SK-N-SH (cell line): ENCODE measurements at regions not wholly inside any gene's neighbourhood (a gene's known extent, or its start where the extent isn't known, plus 50 kb on each side); places are given as distances from the start of the nearest gene placed in this dataset.

Experiments used
- CTCF ChIA-PET: fragments of 300-600, 350-600 bp; formaldehyde crosslinking; extraction: SDS; loops from one replicate; lab custom pipeline; 2021; lab: Yijun Ruan, JAX
- POLR2A ChIA-PET: fragments of 350-600 bp; sonication (Branson Sonifier 250); formaldehyde crosslinking; extraction: SDS; loops from one replicate; lab custom pipeline; 2020; ENCODE audit warnings: antibody characterized with exemption, inconsistent platforms; lab: Yijun Ruan, JAX
- DNase-seq: peaks from one replicate; pipeline ENCODE4 v3.0.0; 2012
- H2AFZ ChIP-seq: fragments of 200-600 bp; sonication (generic); 2 replicates; pipeline ENCODE4 v1.8.1; 2016; ENCODE audit warnings: antibody characterized with exemption, mild to moderate bottlenecking, low read depth
- H3F3A ChIP-seq: fragments of 200-600 bp; sonication (generic); replicated peaks from 2 replicates; pipeline ENCODE3; 2016; ENCODE audit warnings: antibody characterized with exemption, mild to moderate bottlenecking; ENCODE audit not compliant: insufficient read depth
- H3K27ac ChIP-seq, 2 experiments: fragments of 200-500 bp in 1 of 2; fragments of 200-600 bp in 1 of 2; sonication (Bioruptor generic) in 1 of 2; sonication (generic), shearing (Covaris generic) in 1 of 2; 2 replicates each; pipeline versions ENCODE4 v1.5.1 to v1.6.1; 2014 to 2016; ENCODE audit warnings: low read depth in 2 of 2, inconsistent platforms in 1 of 2, low read length in 1 of 2, mild to moderate bottlenecking in 1 of 2, mixed read lengths in 1 of 2
- H3K27me3 ChIP-seq: fragments of 200-600 bp; sonication (generic), shearing (Covaris generic); 2 replicates; pipeline ENCODE4 v1.6.1; 2016; ENCODE audit warnings: mixed run types; ENCODE audit not compliant: insufficient read depth
- H3K36me3 ChIP-seq, 2 experiments: fragments of 200-500 bp in 1 of 2; fragments of 200-600 bp in 1 of 2; sonication (Bioruptor generic) in 1 of 2; sonication (generic) in 1 of 2; replicated peaks in 1 of 2; 2 replicates each; pipeline versions ENCODE3 to v1.5.1; 2014 to 2016; ENCODE audit warnings: low read length in 1 of 2, mild to moderate bottlenecking in 1 of 2; ENCODE audit not compliant: insufficient read depth in 2 of 2, control insufficient read depth in 1 of 2
- H3K4me1 ChIP-seq, 2 experiments: fragments of 200-500 bp in 1 of 2; fragments of 200-600 bp in 1 of 2; sonication (Bioruptor generic) in 1 of 2; sonication (generic), shearing (Covaris generic) in 1 of 2; 2 replicates each; pipeline versions ENCODE4 v1.5.1 to v1.6.1; 2014 to 2016; ENCODE audit warnings: low read depth in 1 of 2, low read length in 1 of 2, mixed run types in 1 of 2; ENCODE audit not compliant: insufficient read depth in 2 of 2, control insufficient read depth in 1 of 2
- H3K4me2 ChIP-seq: fragments of 200-600 bp; sonication (generic), shearing (Covaris generic); 2 replicates; pipeline ENCODE4 v1.6.1; 2017; ENCODE audit warnings: mixed run types
- H3K4me3 ChIP-seq, 2 experiments: fragments of 200-500 bp in 1 of 2; fragments of 200-600 bp in 1 of 2; sonication (Bioruptor generic) in 1 of 2; sonication (generic), shearing (Covaris generic) in 1 of 2; 2 replicates each; pipeline versions ENCODE4 v1.5.1 to v1.8.1; 2014 to 2016; ENCODE audit warnings: low read depth in 2 of 2, inconsistent platforms in 1 of 2, low read length in 1 of 2, mild to moderate bottlenecking in 1 of 2, mixed read lengths in 1 of 2, moderate library complexity in 1 of 2
- H3K79me2 ChIP-seq: fragments of 200-600 bp; sonication (generic); 2 replicates; pipeline ENCODE4 v1.8.1; 2017; ENCODE audit warnings: mild to moderate bottlenecking; ENCODE audit not compliant: insufficient read depth
- H3K9ac ChIP-seq: fragments of 200-600 bp; sonication (generic); 2 replicates; pipeline ENCODE4 v1.6.1; 2017; ENCODE audit warnings: mixed run types
- H3K9me2 ChIP-seq: fragments of 200-600 bp; sonication (generic); 2 replicates; pipeline ENCODE4 v1.6.1; 2017; ENCODE audit warnings: mixed run types
- H3K9me3 ChIP-seq: fragments of 200-600 bp; sonication (generic); 2 replicates; pipeline ENCODE4 v1.6.1; 2017; ENCODE audit warnings: mixed run types, mild to moderate bottlenecking, moderate library complexity
- H4K20me1 ChIP-seq: fragments of 200-600 bp; sonication (generic); 2 replicates; pipeline ENCODE4 v1.6.1; 2017; ENCODE audit warnings: mild to moderate bottlenecking, mixed run types; ENCODE audit not compliant: insufficient read depth
- CHD2 ChIP-seq: fragments of 150-350 bp; IDR thresholded peaks from 2 replicates; pipeline ENCODE4 v1.6.1; 2018; ENCODE audit warnings: low read length; ENCODE audit not compliant: partially characterized antibody
- CTCF ChIP-seq: fragments of 200-600 bp; sonication (generic); IDR thresholded peaks from 2 replicates; pipeline ENCODE4 v1.6.1; 2017; ENCODE audit warnings: antibody characterized with exemption, mild to moderate bottlenecking, moderate library complexity
- ELF1 ChIP-seq: IDR thresholded peaks from 2 replicates; pipeline ENCODE4 v1.4.0; 2012
- EP300 ChIP-seq, 2 experiments: IDR thresholded peaks; 2 replicates each; pipeline versions ENCODE4 v1.4.0 to v1.6.1; 2012; ENCODE audit warnings: borderline replicate concordance in 1 of 2, low read depth in 1 of 2, low read length in 1 of 2
- EZH2phosphoT487 ChIP-seq: fragments of 200-600 bp; sonication (generic); IDR thresholded peaks from 2 replicates; pipeline ENCODE4 v1.6.1; 2017; ENCODE audit warnings: low read depth, mixed run types, mild to moderate bottlenecking, antibody characterized with exemption, moderate library complexity, borderline replicate concordance
- FOSL2 ChIP-seq: IDR thresholded peaks from 2 replicates; pipeline ENCODE4 v1.4.0; 2012; ENCODE audit warnings: low read depth, mild to moderate bottlenecking, moderate library complexity, borderline replicate concordance
- FOXJ3 ChIP-seq: sonication (generic); formaldehyde crosslinking; IDR thresholded peaks from 2 replicates; pipeline ENCODE4 v1.5.1; 2020; ENCODE audit warnings: mild to moderate bottlenecking, missing genetic modification reagents
- FOXM1 ChIP-seq: IDR thresholded peaks from 2 replicates; pipeline ENCODE4 v1.4.0; 2012; ENCODE audit warnings: low read depth, mild to moderate bottlenecking
- GABPA ChIP-seq: IDR thresholded peaks from 2 replicates; pipeline ENCODE4 v1.4.0; 2012; ENCODE audit warnings: low read depth, mild to moderate bottlenecking
- MEF2A ChIP-seq: IDR thresholded peaks from 2 replicates; pipeline ENCODE4 v1.4.0; 2012; ENCODE audit warnings: low read depth, borderline replicate concordance
- MXI1 ChIP-seq: IDR thresholded peaks from 2 replicates; pipeline ENCODE4 v1.6.1; 2012; ENCODE audit warnings: mild to moderate bottlenecking, low read depth, low read length, improper control_type of control experiment
- NFIC ChIP-seq: IDR thresholded peaks from 2 replicates; pipeline ENCODE4 v1.4.0; 2012; ENCODE audit warnings: borderline replicate concordance
- NRF1 ChIP-seq: IDR thresholded peaks from 2 replicates; pipeline ENCODE4 v1.6.1; 2012; ENCODE audit warnings: low read depth, mild to moderate bottlenecking, low read length
- PBX3 ChIP-seq: IDR thresholded peaks from 2 replicates; pipeline ENCODE4; 2012
- POLR2AphosphoS5 ChIP-seq: IDR thresholded peaks from 2 replicates; pipeline ENCODE4 v1.6.1; 2012; ENCODE audit warnings: low read depth, low read length
- RAD21 ChIP-seq: IDR thresholded peaks from 2 replicates; pipeline ENCODE4 v1.6.1; 2012; ENCODE audit warnings: mild to moderate bottlenecking, low read length
- TAF1 ChIP-seq: IDR thresholded peaks from 2 replicates; pipeline ENCODE4 v1.6.1; 2012; ENCODE audit warnings: low read depth, mild to moderate bottlenecking, low read length, moderate library complexity, borderline replicate concordance
- TCF12 ChIP-seq: IDR thresholded peaks from 2 replicates; pipeline ENCODE4 v1.4.0; 2012
- TEAD4 ChIP-seq: IDR thresholded peaks from 2 replicates; pipeline ENCODE4 v1.4.0; 2012; ENCODE audit warnings: mild to moderate bottlenecking, borderline replicate concordance; ENCODE audit not compliant: insufficient read depth
- YY1 ChIP-seq: IDR thresholded peaks from 2 replicates; pipeline ENCODE4 v1.4.0; 2012; ENCODE audit warnings: low read depth, mild to moderate bottlenecking
- WGBS: methylation state at CpG from one replicate; pipeline ENCODE4 v1.1.6; 2017; ENCODE audit warnings: low lambda C conversion rate; 5-methylcytosine and 5-hydroxymethylcytosine counted together
- TF ChIP-seq, protein P1 (sequence below): IDR thresholded peaks from 2 replicates; pipeline ENCODE4 v1.4.0; 2012; ENCODE audit warnings: low read depth

DNA sequence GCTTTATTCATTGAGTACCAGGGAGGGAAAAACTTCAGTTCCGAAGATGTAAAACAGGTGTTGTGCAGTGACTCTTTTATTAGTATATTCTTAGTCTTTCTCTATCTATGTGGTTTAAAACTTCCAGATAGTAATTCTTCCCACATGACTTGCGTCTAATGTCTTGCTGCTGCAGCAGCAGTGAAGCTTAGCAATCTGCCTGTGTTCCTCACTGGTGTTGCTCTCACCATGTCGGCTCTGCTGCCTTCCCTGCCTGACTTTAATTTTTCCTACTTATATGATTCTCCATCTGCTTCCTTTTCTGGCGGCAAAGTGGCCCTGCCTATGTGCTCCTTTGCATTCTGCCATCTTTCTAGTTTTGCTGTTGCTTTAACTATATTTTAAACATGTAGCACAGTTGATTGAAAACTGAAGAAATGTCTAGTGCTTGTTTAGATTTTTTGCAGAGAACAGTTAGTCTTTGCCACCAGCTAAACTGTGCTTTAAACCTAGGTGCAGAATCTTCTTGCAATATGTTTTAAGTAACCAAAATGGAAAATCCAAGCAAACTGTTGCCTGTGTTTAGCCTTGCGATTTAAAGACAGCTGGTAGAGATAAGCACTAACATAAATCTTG, 1934.2 kb upstream of the IGFBP7 start:
- no peak for TF ChIP-seq EZH2phosphoT487
- Histone ChIP-seq H3K4me2 (no peak overlapping the region), H3K9me2 (no peaks in the 10 kb centered on the region), H4K20me1 (no peaks in the 10 kb centered on the region), H3F3A (no peaks in the 10 kb centered on the region), H3K36me3 (no peaks in the 10 kb centered on the region), H3K4me1 (no peaks in the 10 kb centered on the region), H3K9me3 (no peaks in the 10 kb centered on the region), H3K27me3 (no peaks in the 10 kb centered on the region), H3K9ac (no peak overlapping the region), H2AFZ (no peak overlapping the region), H3K79me2 (no peaks in the 10 kb centered on the region), H3K27ac (no peak overlapping the region), H3K4me3 (no peak overlapping the region)
- ChIA-PET CTCF (no interaction called here), POLR2A (no interaction called here)
- DNase-seq = no peak
- 38% methylated on average over 5 of the region's 5 CpGs for WGBS

DNA sequence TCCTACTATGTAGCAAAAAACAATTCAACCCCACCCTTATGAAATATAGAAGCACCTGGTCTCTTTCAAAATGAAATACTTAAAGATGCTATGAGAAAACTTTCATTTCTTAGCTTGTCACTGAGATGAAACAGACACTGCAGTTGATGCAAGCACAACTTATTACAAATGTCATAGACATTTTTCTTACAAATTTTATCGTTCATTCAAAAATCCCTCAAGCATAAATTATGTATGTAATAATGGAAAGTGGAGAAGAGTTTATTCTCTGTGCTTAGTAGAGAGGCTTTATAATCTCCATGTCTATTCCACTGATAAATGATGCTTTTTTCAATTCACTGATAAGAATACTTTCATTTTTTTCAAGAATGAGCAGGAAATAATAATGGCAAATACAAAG, 1943.9 kb upstream of the IGFBP7 start:
- no peaks in the 10 kb centered on the region for H3K9me2 ChIP-seq
- POLR2A ChIA-PET = no interaction called here
- H2AFZ ChIP-seq = no peak overlapping the region
- CTCF ChIA-PET = no interaction called here
- no peaks in the 10 kb centered on the region for H3K4me1 ChIP-seq
- DNase-seq = no peak
- H4K20me1 ChIP-seq = no peaks in the 10 kb centered on the region
- TF ChIP-seq FOXM1 (no peak), MXI1 (no peak), FOXJ3 (no peak), YY1 (no peak), CTCF (no peak), TAF1 (no peak), ELF1 (no peak), POLR2AphosphoS5 (no peak), RAD21 (no peak), TEAD4 (no peak), CHD2 (no peak), MEF2A (no peak), NFIC (no peak), FOSL2 (no peak), PBX3 (no peak), TCF12 (no peak), NRF1 (no peak), EP300 (IDR thresholded peaks at IDR 0.05; ENCODE audit: borderline replicate concordance in 1 of 2, low read depth in 1 of 2, low read length in 1 of 2) (no peak), GABPA (no peak)
- TF ChIP-seq, protein P1, sequence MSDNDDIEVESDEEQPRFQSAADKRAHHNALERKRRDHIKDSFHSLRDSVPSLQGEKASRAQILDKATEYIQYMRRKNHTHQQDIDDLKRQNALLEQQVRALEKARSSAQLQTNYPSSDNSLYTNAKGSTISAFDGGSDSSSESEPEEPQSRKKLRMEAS = no peak
- TF ChIP-seq, all 33 proteins: peak for 0
- no peak overlapping the region for H3K9ac ChIP-seq
- H3K4me3 ChIP-seq = no peak overlapping the region
- no peaks in the 10 kb centered on the region for H3K27me3 ChIP-seq
- H3K79me2 ChIP-seq = no peaks in the 10 kb centered on the region
- WGBS = 3% methylated on average over 1 of the region's 1 CpG
- no peak overlapping the region for H3K27ac ChIP-seq
- no peaks in the 10 kb centered on the region for H3F3A ChIP-seq
- no peaks in the 10 kb centered on the region for H3K9me3 ChIP-seq
- no peak overlapping the region for H3K4me2 ChIP-seq
- no peaks in the 10 kb centered on the region for H3K36me3 ChIP-seq
